NCI-H2029 (cell line): ENCODE measurements at regions not wholly inside any gene's neighbourhood (a gene's known extent, or its start where the extent isn't known, plus 50 kb on each side); places are given as distances from the start of the nearest gene placed in this dataset.

Source experiments
- DNase-seq: peaks from one replicate; lab custom pipeline; 2025; lab: John Stamatoyannopoulos, UW

GRCh38 chr13:64917566-64917965 is 2312.6 kb downstream of the PCDH9 start:
- DNase-seq = no peak

- DNase-seq = no peak
Observed at GRCh38 chr13:64912141-64912540, 2318.0 kb downstream of the PCDH9 start.

DNA sequence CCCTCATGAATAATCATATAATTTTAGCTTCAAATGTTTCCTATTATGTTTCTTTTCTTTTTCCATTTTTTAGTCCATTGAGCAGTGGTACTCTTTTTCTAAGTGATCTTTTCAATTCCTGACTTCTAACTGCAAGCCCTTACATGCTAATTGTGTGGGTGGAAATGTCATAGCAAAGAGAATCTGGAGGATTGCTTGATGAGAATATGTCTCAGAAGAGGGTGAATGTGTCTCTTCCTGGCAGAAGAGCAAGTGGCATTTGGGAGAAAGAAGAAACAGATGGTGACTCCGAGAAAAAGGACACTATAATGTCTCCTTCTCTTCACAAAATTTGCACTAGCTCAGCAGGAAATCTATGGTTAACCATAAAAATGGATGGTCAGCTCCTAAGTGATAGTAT is 2320.0 kb downstream of the PCDH9 start:
- DNase-seq = no peak

GRCh38 chr13:64909184-64909583 is 2321.0 kb downstream of the PCDH9 start:
- no peak for DNase-seq

- DNase-seq = no peak
Observed at GRCh38 chr13:64900039-64900438, 2330.1 kb downstream of the PCDH9 start.

- DNase-seq = no peak
Observed at GRCh38 chr13:64884976-64885375, 2345.2 kb downstream of the PCDH9 start.

DNA sequence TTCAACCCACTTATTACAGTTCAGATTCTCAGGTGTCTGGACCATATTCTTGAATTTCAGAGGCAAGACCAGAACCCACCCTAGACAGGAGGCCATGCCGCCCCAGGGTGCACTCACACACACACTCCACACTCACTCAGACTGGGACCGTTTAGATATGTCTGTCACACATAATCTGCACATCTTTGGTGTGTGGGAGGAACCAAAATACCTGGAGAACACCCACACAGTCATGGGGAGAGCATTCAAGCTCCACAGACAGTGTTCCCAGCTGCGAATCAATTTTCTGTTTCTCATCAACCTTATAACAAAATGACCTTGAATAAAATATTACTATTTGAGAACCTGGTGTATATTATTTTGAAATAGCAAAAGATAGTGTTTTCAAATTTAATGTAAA is 2353.0 kb downstream of the PCDH9 start:
- no peak for DNase-seq

DNA sequence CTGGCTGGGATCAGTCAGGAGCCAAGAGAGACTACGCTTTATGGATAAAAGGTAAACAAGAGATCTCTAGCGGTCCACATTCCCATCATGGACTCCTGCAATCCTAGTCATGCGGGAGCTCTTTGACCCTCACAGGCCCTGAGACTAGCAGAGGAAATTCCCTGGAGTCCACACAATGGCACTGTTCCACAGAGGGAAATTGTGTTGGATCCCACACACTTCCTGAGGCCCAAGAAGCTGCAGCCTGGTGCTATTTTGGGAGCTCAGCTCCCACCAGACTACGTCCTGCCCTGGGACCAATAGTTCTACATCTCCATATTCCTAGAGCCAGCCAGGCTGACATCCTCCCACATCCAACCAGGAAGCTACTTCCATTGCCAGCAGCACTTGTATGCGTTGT is 2358.4 kb downstream of the PCDH9 start:
- no peak for DNase-seq

DNA sequence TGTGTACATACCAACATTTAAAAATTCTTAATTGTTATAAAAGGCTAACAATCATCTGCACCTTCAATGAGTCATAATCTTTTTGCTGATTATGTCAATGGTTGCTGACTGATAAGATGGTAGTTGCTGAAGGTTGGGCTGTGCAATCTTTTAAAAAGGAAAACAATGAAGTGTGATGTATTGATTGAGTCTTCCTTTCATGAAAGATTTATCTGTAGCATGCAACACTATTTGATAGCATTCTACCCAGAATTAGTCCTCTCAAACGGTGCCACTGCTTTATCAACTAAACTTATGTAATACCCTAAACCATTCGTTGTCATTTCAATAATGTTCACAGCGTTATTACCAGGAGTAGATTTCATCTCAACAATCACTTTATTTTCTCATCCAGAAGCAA is 2360.6 kb downstream of the PCDH9 start:
- DNase-seq = no peak

- no peak for DNase-seq
Observed at GRCh38 chr13:64867856-64868255, 2362.3 kb downstream of the PCDH9 start.

DNA sequence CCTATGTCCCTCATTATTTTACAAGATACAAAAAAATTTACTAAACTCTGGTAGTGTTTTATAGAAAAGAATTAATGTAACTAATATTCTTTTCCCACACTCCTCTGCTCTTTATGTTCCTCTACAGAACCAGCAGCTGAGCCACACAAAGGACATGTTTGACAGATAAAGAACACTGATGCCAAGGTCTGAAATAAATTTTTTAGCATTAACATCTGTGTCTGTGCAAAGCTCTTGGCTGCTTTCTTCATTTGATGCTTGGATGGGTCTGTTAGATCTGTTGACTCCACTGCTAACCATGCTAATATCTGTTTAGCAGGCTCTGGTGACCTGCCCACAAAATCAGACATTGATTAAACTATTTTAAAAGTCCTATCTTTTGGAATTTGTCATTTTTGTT is 2363.8 kb downstream of the PCDH9 start:
- DNase-seq = no peak

- no peak for DNase-seq
Observed at GRCh38 chr13:64855506-64855905, 2374.6 kb downstream of the PCDH9 start.

- DNase-seq = no peak
Observed at GRCh38 chr13:64850017-64850416, 2380.1 kb downstream of the PCDH9 start.

DNA sequence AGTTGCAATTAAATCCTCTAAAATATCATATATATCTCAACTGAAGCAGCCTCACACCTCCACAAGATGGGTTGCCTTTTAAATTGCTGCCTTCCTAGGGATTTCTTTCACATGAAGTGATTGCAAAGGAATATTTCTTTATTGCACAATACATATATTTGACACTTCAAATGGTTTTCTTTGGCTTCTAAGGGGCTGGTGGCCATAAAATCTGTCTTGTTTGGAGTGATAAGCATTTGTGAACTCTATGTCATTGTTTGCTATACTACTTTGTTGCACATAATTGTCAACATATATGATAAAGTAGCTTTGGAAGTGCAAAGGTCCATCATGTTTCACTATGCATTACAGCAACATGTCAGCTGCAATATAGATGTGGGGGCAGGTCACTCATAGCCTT is 2380.9 kb downstream of the PCDH9 start:
- DNase-seq = no peak

- no peak for DNase-seq
Observed at GRCh38 chr13:64847767-64848166, 2382.4 kb downstream of the PCDH9 start.

DNA sequence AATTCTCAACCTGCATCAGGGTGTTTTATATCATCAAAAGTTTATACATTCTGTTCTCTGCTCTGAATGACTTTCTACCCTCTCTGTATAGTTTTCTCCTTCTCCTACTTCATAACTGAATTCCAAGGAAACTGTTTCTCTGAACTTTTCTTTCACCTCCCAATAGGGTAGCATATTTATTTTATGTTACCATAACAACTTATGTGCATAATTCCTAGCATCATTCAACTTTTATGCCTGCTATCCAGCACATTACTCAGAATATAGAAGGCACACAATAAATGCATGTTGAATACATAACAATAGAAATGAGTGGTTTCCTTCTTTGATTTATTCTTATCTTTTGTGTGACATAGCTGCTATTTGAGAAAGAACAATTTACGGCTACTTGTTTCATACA is 2385.0 kb downstream of the PCDH9 start:
- no peak for DNase-seq

DNA sequence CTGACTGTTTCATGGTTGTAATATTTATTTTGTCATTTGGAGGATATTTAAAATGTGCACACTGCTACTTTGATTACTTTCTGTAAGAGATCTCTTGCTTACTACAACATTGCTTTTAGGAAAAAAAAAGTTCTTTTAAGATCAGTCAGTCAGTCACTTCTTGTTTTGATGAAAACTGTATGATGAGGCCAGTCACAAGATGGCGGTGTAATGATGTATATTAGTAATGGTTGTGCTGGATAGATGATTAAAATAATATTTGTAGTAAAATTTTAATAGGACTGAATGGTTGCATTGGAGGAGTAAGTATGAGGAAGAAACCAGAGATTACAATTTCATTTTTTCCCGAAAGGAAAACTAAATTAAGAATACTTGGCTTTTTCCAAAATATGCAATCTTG is 2411.1 kb downstream of the PCDH9 start:
- no peak for DNase-seq

- DNase-seq = no peak
Observed at GRCh38 chr13:64817691-64818090, 2412.4 kb downstream of the PCDH9 start.

DNA sequence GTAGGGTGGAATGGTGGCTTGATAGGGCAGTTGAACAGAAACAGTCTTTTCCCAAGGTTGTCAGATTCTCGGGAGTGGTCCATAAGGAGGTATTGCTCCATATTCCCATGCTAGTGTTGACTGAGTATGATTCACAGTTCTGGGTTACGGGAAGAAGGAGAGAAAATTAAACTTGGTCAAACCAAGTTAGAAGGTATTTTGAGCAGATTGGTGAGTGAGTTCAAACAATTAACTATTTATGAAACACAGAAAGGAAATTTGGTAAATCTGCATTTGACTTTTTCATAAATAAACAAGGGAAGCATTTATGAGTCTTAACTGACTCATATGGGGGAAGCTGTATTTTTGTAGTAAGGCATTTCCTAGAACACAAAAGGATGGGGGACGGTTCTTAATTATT is 2419.4 kb downstream of the PCDH9 start:
- no peak for DNase-seq

- no peak for DNase-seq
Observed at GRCh38 chr13:64808704-64809103, 2421.4 kb downstream of the PCDH9 start.

DNA sequence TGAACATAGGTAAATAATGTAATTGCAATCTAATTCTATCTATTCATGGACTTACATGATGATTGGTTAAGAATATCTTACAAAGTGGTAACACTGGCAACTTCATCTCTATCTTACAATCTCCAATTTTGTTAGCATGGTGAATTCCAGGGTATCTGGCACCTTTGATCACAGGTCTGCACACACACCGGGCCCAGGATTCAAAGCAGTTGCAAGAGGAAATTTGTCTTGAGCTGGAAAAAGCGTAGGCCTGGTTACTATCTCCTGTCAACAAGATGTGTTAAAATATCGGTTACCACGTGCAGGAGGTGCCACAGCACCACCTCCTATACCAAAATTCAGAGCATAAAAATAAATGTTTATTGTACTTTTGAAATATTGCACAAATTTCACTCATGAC is 2428.4 kb downstream of the PCDH9 start:
- DNase-seq = no peak

DNA sequence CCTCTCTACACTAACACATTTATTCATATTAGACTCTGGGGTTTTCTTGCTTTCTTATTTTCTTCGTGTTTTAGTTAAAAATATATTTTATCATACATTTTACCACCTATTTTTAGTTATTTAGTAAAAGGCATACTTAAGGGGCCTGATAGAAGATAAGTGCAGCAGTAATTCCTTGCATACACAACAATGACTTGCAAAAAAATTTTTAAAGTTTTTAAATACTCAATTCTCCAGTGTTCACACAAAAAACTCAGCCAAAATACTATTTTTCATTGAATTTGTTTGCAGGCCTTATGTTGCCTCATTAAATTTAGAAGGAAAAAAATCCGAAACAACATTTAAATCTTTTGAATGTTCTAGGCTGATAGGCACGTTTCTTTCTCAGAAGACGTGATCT is 2431.7 kb downstream of the PCDH9 start:
- no peak for DNase-seq

DNA sequence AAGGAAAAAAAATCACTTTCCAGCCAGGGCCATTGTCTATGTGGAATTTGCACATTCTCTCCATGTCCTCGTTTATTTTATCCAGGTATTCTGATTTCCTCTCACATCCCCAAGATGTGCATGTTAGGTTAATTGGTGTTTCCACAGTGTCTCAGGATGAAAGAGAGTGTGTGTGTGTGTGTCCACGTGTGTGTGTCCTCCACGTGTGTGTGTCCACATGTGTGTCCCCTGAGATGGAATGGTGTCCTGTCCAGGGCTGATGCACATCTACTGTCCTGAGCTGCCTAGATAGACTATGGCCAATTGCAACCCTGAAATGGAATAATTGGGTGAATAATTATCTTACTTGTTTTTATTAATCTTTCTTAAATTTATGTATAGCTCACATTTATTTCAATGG is 2436.5 kb downstream of the PCDH9 start:
- DNase-seq = no peak

DNA sequence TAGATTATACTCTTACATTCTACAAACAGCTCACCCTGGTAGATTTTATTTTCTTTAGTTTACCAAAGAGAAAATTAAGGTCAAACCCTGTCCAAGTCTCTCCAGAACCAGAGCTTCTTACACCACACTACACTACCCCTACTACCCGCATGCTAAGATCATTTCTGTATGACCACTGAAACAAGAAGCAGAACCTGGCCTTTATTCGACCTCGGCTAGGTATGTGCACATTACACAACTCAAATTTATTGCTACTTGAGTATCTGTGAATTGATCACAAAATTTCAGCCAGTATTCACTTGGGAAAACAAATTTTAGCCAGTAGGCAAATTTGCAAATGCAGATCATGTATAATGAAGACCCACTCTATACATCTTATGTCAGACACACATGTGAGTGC is 2437.0 kb downstream of the PCDH9 start:
- no peak for DNase-seq

DNA sequence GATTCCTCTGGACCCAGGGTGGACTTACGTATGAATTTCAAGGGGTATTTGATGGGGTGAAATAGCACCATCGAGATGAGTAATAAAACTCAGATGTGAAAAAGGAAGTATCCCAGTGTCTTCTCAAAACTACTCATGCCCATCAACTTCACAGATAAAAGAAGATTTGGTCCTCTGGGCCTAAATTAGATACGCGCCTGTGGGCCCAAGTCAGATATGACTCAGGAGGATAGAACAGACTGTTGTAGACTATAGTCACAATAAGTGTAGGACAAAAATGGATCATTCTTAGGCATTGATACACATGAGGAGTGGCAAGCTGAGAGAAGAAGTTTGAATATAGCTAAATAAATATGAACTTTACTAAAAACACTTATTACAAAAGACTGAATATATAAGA is 2438.8 kb downstream of the PCDH9 start:
- DNase-seq = no peak
